ENCODE measurements at regions not wholly inside any gene's neighbourhood (a gene's known extent, or its start where the extent isn't known, plus 50 kb on each side); places are given as distances from the start of the nearest gene placed in this dataset.
"Not testable (repeated sequence)": the region's sequence is repeated elsewhere in the genome, so short reads cannot be mapped to it uniquely, and the experiment has no call there.

DNA sequence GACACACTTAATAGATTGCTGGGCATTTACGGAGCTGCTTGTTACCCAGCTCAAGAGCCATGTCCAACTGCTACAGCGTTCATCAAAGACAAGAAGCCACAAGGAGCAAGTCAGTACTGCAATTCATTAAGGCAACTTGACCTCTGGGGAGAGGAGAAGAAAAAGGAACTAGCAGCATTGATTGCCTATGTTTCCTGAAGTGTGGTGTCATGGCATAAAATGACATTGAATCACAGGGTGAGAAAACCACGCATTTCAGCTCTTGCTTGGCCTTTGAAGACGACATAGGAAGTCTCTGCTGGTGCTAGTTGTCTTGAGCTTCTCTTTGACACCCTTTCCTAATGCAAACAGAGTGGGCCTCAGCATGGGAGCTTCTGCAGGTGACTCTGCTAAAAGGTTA, 139.1 kb downstream of the CDH26 start:
- no peak for DNase-seq

DNA sequence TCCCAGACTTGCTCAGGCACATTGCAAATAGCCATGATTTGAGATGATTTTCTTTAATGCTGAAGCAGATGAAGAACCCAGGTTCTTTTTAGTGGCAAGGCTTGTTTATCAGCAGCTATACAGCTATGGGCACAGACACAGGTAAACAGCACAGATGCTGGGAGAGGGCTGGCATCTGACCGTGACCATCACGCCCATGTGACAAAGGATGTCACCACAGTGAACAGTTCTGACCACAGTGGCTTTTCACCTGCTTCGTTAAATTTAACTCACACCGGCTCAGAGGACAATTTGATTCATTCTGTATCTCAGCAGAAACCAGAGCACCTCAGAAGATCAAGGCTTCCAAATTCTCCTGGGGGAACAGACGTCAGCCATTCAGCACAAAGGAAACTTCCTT, 142.6 kb downstream of the CDH26 start:
- DNase-seq = no peak

DNA sequence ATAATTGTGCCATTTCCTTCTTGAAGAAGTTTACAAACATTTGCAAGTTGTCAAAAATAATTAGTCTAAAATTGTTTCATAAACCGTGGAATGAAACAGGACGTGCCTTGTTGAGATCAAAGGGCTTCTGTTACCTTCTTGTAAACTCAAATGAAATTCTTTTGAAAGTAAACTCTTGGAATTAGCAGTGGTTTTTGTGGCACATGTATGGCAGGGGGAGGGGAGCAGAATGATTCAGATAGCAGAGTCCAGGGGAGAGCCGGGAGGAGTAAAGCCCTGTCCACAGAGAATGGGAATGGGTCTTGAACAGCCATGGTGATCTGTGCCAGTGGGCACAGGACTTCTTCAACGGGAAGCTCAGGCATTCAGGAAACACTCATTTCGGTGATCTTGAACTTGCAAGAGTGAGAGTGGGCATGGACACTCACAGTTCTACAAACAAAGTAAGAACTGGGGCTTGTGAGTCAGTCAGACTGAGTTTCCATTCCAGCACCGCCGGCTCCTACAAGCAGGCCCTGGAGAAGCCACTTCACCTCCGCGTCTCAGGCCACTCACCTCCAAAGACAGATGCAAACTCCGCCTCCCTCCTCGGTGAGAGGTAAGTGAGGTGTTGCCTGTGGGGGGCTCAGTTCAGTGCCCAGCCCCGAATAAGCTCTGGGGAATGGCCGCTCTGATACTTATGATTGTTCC, 143.1 kb downstream of the CDH26 start:
- no peak for DNase-seq

DNA sequence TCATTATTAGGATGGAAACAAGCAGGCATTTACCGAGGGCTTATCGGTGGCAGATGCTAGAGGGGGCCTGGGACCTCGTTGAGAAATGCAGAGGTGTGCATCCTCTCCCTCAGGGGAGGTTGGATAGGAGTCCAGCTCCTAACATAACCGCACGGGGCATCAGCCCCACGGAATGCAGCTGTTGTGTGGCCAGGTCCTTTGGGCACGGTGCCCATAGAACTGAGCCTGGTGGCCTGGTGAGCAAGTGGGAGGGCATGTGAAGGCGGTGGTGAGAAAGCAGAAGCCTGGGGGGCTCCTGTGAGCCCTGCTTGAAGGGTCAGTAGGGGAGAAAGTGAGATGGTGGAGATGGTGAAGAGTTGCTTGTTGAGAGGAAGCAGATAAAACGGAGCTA, 143.7 kb downstream of the CDH26 start:
- no peak for DNase-seq

DNA sequence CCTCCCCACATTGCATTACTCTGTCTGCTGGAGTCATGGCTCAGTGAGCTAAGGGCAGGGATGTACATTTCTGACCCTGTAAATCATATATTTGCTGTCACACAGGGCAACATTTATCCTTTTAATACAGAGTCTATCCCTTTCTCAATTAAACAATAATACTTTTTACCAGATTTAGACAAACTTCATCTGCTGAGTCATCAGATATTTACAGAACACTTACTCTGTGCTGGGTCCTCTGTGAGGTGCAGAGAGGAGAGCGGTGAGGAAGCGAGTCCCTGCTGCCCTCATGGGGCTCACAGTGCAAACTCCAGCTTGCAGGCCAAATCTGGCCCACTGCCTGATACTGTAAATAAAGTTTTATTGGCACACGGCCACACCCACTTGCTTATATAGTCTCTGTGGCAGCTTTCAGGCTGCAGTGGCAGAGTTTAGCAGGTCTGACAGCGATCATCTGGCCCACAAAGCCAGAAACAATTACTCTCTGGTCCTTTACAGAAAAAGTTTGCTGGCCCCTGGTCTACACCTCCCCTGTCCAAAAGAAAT, 144.5 kb downstream of the CDH26 start:
- no peak for DNase-seq

DNA sequence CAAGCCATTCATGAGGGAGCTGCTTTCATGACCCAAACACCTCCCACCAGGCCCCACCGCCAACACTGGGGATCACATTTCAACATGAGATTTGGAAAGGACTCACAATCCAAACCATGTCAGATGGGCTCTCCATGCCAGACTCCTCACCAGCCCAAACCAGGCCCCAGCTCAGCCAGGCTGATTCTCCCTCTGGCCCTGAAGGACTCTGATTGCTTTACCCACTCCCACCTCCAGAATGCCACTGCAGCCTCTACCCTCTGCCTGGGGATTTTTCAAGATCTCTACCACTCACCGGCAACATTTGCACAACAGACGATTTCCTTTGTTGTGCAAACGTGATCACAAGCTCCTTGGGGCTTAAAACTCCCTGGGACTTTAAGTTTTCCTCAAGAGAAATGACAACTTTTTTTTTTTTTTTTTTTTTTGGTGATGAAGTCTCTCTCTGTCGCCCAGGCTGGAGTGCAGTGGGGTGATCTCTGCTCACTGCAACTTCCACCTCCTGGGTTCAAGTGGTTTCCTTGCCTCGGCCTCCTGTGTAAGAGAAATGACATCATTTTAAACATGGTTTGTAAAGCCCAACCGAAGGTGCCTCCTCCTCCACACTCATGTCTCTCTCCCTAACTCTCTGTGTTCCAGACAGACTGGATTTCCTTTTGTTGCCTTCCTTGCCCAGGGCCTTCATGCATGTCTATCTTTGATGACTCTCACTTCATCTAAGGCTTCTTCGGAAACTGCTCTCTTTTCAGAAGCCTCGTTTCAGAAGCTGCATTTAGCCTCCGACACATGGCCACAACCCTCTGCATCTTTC, 147.0 kb downstream of the CDH26 start:
- no peak for DNase-seq

DNA sequence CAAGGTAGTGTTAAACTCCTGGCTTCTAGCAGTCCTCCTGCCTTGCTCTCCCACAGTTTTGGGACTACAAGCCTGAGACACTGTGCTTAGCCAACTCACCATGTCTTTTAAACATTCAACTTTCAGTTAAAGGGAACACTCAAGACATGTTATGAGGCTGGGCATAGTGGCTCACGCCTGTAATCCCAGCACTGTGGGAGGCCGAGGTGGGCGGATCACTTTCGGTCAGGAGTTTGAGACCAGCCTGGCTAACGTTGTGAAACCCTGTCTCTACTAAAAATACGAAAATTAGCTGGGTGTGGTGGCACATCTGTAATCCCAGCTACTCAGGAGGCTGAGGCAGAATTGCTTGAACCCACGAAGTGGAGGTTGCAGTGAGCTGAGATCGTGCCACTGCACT, 148.0 kb downstream of the CDH26 start:
- DNase-seq = not testable (repeated sequence)

DNA sequence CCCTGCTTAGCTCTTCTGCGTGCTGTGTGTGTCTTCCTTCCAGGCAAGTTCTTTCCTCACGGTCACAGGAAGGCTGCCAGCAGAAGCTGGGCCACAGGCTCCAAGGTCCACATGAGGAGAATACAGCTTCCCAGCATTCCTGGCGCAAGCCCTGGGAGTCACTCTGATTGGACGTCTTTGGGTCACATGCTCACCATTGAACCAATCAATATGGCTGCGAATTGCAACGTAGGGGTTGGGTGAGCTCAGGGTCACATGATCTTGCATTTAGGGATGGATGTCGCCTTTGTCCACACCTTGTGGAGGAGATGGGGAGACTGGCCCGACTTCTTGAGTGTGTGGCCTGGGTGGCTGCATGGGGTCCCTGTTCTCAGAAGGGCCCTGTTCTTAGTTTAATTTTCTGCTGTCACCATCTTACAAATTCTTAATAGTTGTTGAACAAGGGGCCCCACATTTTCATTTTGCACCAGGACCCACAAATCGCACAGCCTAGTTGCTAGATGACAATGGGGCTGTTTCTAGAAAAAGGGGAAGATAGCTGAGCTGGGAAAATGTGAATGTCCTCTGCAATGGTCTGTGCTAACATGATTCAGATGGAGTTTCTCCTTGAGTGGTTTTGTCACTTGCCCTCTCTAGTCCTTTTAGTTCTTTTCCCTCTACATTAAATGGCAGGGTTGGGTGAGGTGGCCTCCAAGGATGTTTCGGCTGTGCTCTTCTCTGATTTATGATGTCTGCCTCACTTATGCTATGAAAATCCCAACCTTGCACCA, 149.6 kb downstream of the CDH26 start:
- DNase-seq = no peak

DNA sequence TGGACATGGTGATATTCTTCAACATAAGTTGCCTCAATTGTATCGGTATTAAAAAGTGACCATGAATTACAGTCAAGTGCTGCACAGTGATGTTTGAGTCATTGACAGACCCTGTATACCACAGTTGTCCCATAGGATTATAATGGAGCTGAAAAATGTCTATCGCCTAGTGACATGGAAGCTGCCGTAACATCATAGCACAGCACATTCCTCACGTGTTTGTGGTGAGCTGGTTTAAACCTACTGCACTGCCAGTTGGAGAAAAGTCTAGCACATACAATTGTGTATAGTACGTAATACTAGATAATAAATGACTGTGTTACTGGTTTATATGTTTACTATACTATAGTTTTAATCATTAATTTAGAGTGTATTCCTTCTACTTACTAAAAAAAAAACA, 150.2 kb downstream of the CDH26 start:
- no peak for DNase-seq

DNA sequence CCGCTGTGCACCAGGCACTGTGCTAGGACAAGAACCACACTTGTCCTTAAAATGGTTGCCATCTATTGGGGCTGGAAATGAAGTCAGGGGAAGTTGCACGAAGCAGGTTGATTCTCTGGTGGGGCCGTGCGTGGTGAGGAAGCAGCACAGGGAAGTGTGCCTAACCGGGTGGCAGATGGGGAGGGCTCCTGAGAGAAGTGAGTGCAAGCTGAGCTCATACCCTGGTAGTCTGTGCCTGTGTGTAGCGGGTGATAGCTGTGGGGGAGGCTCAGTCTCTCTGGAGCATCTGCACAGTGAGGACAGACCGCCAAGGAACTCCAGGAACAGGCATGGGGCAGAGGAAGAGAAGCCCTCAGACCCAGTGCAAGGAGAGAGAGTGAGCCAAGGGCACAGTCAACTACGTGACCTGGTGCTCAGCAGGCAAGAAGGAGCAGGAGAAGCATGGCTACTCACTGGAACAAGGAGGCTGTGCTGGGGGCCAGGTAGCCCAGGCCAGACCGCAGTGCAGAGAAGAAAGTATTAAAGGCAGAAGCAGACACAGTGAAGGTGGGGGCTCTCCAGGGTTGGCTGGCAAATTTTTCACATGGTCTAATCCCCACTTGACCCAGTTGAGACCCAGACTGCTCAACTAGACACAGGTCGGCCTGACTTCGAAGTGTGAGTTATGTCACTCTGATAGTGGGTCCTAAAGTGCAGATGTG, 155.0 kb downstream of the CDH26 start:
- DNase-seq = no peak

DNA sequence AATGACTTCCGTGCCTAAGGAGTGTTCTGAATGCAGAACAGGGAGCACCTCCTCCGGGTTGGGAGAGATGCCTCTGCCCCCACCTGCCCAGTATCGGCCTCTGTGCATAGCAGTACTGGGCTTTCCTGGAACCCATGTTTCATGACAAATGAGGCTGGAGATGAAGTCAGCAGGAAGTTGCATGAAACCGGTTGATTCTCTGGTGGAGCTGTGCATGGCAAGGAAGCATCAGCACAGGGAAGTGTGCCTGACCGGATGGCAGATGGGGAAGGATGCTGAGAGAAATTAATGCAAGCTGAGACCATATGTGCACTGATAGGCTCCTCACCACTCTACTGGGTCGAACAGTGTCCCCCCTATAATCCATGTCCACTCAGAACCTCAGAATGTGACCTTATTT, 155.5 kb downstream of the CDH26 start:
- no peak for DNase-seq

DNA sequence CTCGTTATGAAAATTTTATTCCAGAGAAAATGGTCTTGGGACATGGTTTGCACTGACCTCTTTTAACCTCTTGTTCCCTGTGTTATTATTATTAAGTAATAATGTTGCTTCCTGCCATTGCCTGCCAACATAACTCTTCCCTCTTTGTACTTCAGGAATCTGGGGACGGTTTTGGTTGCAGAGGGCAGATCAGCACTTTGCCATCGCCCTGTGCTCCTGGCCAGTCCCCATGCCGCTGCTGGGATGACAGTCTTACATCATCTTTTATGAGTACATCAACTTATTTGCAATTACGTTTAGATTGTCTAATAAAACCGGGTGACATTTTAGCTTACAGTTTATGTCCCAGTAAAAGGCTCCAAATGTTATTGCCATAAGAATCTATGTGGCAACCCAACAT, 157.2 kb downstream of the CDH26 start:
- no peak for DNase-seq

DNA sequence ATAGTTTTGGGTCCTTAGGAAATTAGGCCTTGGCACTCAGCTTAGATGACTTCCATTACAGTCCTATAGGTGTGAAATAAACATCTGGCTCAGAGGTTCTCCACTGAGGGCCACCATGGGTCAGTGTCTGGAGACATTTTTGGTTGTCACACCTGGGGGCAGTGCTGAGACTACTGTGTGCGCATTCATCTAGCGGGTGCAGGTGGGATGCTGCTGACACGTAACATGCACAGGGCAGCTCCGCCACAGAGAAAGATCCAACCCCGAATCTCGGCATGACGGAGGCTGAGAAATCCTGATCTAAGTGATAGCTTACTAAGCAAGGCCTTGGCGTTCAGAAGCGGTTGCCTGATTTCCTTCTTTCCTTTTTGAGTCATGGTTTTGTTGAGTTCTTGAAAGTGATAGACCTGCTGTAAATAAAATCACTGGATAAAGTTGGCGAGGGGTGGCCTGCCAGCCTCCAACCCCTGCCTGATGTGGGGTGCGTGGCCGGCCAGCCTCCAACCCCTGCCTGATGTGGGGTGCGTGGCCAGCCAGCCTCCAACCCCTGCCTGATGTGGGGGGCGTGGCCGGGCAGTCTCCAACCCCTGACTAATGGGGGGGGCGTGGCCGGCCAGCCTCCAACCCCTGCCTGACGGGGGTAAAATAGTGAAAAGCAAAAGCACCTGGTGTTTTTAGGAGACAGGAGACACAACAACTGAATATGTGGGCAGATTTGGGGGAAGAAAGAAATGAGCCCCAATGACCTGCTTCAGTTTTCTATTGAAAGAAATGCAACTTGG, 158.1 kb downstream of the CDH26 start:
- no peak for DNase-seq

DNA sequence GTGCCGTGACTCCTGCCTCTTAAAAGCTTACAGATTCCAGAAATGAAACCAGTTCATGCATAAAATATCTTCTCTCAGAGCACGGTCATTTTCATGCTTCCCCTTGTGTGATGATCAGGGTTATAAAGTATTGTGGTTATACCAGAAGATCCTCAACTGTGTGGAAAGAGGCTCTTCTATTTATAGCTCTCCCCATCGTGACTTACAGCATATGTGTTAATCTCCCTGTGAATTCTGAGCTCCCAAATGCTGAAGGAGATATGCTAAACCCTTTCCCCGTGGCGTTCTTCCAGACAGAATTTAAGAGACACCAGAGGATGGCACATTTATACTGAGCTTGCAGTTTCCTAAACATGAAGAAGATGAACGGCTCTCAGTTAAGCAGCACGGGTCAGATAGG, 158.8 kb downstream of the CDH26 start:
- no peak for DNase-seq

DNA sequence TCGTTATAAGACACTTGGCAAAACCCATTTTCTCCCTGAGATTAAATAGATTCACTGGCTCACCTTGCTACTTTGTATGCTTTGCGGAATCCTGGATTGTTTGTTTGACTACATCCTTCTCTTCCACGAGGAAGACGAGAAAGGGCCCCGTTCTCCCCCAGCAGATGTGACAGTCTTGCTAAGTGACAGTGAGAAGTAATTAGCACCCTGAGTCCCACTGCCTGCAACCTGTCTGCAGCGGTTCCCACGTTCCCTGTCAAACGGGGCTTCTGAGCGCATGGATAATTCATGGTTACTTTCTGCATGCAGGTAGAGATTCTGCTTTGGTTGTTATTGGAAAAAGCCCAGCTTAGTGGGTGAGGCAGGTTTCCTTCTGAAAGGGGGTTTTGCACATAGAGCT, 163.7 kb downstream of the CDH26 start:
- DNase-seq = no peak

DNA sequence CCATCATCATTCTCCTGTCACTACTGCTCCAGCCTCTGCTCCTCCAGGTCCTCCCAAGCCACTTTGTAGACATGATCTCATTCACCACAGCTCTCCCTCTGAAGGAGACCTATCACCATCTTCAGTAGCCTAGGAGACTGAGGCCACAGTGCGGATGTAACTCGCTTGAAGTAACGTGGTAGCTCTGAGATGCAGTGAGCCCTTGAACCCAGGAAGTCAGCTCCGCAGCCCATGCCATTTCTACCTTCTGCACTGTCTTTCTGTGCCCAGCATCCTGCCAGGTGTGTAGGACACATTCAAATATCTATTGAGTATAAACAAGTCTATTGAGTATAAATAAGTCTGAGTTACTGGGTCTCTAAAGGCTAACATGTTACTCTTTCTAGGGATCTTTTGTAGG, 164.4 kb downstream of the CDH26 start:
- no peak for DNase-seq

DNA sequence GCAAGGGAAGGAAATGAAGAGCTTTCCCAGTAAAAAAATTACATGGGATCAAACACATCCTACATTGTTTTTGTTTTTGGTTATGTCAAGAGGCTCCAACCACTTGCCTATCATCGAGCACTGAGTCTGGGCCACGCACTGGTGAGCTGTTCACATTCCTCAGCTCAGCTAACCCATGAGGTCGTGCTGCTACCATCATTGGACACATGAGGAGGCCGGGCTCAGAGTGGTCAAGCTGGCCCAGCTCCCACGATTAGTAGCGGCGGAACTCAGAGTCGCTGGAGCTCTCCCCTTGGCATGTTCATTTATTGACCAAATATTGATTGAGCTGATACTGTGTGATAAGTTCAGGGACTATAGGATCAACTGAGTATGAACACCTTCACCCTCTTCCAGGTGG, 164.9 kb downstream of the CDH26 start:
- no peak for DNase-seq

DNA sequence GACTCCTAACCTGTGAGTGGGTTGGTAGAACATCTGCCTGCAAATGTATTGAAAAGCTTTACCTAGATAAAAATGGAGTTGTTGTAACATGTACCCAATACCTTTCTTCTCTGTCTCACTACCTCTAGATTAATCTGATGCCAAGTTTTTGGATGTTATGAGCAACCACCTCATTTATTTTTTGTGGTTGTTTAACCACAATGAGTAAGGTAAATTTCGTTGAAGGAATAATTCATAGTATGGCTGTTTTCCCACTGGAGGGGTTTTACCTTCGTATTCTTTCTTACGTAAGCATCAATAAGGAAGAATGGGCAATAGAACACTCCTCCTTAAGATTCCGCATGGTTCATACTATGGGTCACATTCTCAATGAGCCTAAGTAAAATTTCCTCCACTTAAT, 165.4 kb downstream of the CDH26 start:
- DNase-seq = no peak

DNA sequence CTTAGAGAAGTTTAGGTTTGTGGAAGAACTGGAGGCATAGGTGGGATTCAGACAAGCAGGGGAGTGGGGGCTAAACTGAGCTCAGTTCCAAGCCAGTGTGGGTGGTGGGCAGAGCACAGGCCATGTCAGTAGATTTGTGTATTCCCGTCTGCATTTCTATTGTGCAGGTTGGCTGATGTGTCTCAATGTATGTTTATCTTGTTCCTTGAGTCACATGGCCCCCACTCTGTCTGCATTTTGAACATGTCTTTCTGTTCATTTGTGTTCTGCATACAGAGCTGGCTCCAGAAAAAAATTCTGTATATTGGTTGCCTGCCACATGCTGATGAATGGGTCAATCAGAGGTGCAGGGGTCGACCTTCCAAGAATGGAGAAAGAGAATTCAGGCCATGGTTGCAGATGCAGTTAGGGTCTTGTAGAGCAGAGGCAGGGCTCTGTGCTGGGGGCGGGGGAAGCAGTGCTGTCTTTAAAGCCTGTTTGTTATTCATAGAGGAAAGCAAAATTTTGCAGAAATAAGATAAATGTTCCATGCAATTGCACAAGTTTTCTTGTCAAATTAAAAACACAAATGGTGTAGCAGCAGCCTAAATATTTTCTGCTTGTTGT, 166.7 kb downstream of the CDH26 start:
- no peak for DNase-seq

DNA sequence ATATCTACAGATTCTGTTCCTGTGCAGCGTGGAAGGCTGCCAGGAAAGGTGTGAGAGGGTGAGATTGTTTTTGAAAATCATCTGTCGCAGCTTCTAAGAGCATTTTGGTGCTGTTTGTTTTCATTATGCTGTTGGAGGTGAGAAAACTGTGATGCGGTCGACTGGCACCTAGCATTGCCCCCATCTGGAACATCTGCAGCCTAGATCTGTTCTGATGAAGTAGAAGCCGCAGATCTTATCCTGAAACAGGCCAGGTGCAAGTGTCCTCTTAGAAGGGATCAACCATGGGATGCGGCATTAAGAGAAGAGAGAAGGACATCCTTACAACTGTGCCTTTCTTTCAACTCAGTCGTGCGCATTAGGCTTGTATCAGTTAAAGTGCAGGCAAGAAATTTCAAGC, 167.3 kb downstream of the CDH26 start:
- DNase-seq = no peak

DNA sequence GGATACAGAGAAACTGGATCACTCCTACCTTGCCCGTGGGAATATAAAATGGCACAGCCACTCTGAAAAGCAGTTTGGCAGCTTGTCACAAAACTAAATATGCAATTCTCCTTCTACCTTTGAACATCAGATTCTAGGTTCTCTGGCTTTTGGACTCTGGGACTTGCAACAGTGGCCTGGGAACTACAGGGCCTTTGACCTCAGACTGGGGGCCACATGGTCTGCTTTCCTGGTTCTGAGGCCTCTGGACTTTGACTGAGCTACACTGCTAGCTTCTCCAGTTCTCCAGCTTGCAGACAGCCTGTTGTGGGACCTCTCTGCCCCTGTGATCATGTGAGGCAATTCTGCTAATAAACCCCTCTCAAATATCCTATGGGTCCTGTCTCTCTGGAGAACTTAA, 168.8 kb downstream of the CDH26 start:
- no peak for DNase-seq

DNA sequence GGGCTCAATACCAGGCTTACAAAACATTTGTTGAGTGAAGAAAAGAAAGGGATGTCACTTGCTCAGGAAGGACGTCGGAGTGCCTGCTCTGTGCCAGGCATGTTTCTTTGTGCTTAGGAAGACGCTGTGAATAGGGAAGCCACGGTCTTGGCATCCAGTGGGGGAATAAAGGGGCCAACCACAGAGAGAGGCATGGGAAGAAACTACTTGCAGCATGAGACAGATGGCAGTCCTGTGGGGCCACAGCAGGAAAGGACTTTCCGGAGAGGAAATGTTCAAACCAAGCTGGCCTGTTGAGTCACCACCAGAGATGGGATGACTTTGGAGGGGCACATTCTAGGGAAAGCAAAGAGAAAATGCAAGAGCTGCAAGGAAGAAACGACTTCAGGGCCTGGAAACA, 173.2 kb downstream of the CDH26 start:
- no peak for DNase-seq

Measured in stimulated activated CD4-positive, alpha-beta T cell treated with anti-CD3 and anti-CD28 coated beads, Interleukin-1b, Interleukin-23, amount 100 ng/mL, for 48 hours (primary cell).